ENCODE measurements at regions not wholly inside any gene's neighbourhood (a gene's known extent, or its start where the extent isn't known, plus 50 kb on each side); places are given as distances from the start of the nearest gene placed in this dataset.
A peak's percentile ranks its signal among the peaks of the same experiment; 100 is the strongest.

GRCh38 chr21:15134701-15135470 is 70.1 kb upstream of the NRIP1 start:
- peaks cover 0 to 3% (median 0%) of the 10 kb centered on the region in 3 donors for H3K27me3 ChIP-seq (ENCODE audit: control insufficient read depth in 3 of 3, insufficient read depth in 3 of 3, low read length in 2 of 3)
- H3K9me3 ChIP-seq (ENCODE audit: control insufficient read depth in 4 of 4, insufficient read depth in 3 of 4, low read length in 3 of 4), result no peaks in the 10 kb centered on the region
- H3K9ac ChIP-seq (ENCODE audit: insufficient read depth in 1 of 2, low read length in 2 of 2), result no peak overlapping the region
- no peak overlapping the region for H3K4me3 ChIP-seq
- 26 to 48% methylated on average over 7 of the region's 7 CpGs for WGBS, 2 donors
- no peak for TF ChIP-seq CTCF (IDR thresholded peaks at IDR 0.05; ENCODE audit: control extremely low read depth, extremely low read depth)
- no peak overlapping the region for H3K27ac ChIP-seq (ENCODE audit: low read depth in 1 of 2, low read length in 1 of 2)
- H3K36me3 ChIP-seq (ENCODE audit: control insufficient read depth in 4 of 4, insufficient read depth in 4 of 4, low read length in 4 of 4), result no peaks in the 10 kb centered on the region
- DNase-seq (no peak), ATAC-seq (ENCODE audit: insufficient read depth, low FRiP score) (no peak)
- H3K4me1 ChIP-seq (ENCODE audit: control insufficient read depth in 5 of 5, insufficient read depth in 5 of 5, low read length in 5 of 5), result peaks cover 0 to 4% (median 0%) of the 10 kb centered on the region in 5 donors

GRCh38 chr21:15135867-15136629 is 71.2 kb upstream of the NRIP1 start:
- H3K27me3 ChIP-seq (ENCODE audit: control insufficient read depth in 3 of 3, insufficient read depth in 3 of 3, low read length in 2 of 3), result peaks cover 0 to 3% (median 0%) of the 10 kb centered on the region in 3 donors
- no peak overlapping the region for H3K9ac ChIP-seq (ENCODE audit: insufficient read depth in 1 of 2, low read length in 2 of 2)
- WGBS, 2 donors, result 82 to 86% methylated on average over 3 of the region's 3 CpGs
- ATAC-seq (ENCODE audit: insufficient read depth, low FRiP score), result no peak
- no peaks in the 10 kb centered on the region for H3K36me3 ChIP-seq (ENCODE audit: control insufficient read depth in 4 of 4, insufficient read depth in 4 of 4, low read length in 4 of 4)
- no peak for DNase-seq
- no peak overlapping the region for H3K4me3 ChIP-seq
- no peak for TF ChIP-seq CTCF (IDR thresholded peaks at IDR 0.05; ENCODE audit: control extremely low read depth, extremely low read depth)
- H3K9me3 ChIP-seq (ENCODE audit: control insufficient read depth in 4 of 4, insufficient read depth in 3 of 4, low read length in 3 of 4), result no peaks in the 10 kb centered on the region
- no peak overlapping the region for H3K27ac ChIP-seq (ENCODE audit: low read depth in 1 of 2, low read length in 1 of 2)
- peaks cover 0 to 12% (median 3%) of the 10 kb centered on the region in 5 donors for H3K4me1 ChIP-seq (ENCODE audit: control insufficient read depth in 5 of 5, insufficient read depth in 5 of 5, low read length in 5 of 5)

GRCh38 chr21:15138490-15138889 is 73.7 kb upstream of the NRIP1 start:
- Histone ChIP-seq H3K9ac (ENCODE audit: insufficient read depth in 1 of 2, low read length in 2 of 2) (no peak overlapping the region), H3K36me3 (ENCODE audit: control insufficient read depth in 4 of 4, insufficient read depth in 4 of 4, low read length in 4 of 4) (no peaks in the 10 kb centered on the region), H3K4me1 (ENCODE audit: control insufficient read depth in 5 of 5, insufficient read depth in 5 of 5, low read length in 5 of 5) (peaks cover 0 to 12% (median 3%) of the 10 kb centered on the region in 5 donors), H3K27ac (ENCODE audit: low read depth in 1 of 2, low read length in 1 of 2) (no peak overlapping the region), H3K4me3 (no peak overlapping the region), H3K9me3 (ENCODE audit: control insufficient read depth in 4 of 4, insufficient read depth in 3 of 4, low read length in 3 of 4) (no peaks in the 10 kb centered on the region), H3K27me3 (ENCODE audit: control insufficient read depth in 3 of 3, insufficient read depth in 3 of 3, low read length in 2 of 3) (peaks cover 0 to 3% (median 0%) of the 10 kb centered on the region in 3 donors)
- ATAC-seq (ENCODE audit: insufficient read depth, low FRiP score) (no peak), DNase-seq (peak in 1 of 3 donors; percentile 10)
- WGBS, 2 donors, result 17 to 22% methylated on average over 7 of the region's 7 CpGs
- no peak for TF ChIP-seq CTCF (IDR thresholded peaks at IDR 0.05; ENCODE audit: control extremely low read depth, extremely low read depth)

Data from lung (tissue), 11 donors.